CD4-positive, CD25-positive, alpha-beta regulatory T cell (primary cell): ENCODE measurements at regions not wholly inside any gene's neighbourhood (a gene's known extent, or its start where the extent isn't known, plus 50 kb on each side); places are given as distances from the start of the nearest gene placed in this dataset.

ENCODE experiments used
- ATAC-seq, 2 donors: fragments of 150-1000 bp; cut with Tn5 transposase; one replicate each; pipeline ENCODE4 v1.10.0; 2021; ENCODE audit warnings: low read depth in 2 of 2, moderate number of reproducible peaks in 2 of 2, moderate library complexity in 1 of 2
- DNase-seq, 3 donors: peaks; one replicate each; pipeline versions ENCODE4 v3.0.0 to v3.0.0-alpha.2; 2012 to 2022; ENCODE audit warnings: mixed read lengths in 1 of 3
- H3K27ac ChIP-seq: one replicate; pipeline ENCODE4 v1.7.0; 2013; ENCODE audit warnings: mild to moderate bottlenecking, low read length; ENCODE audit not compliant: insufficient read depth, poor library complexity, severe bottlenecking
- H3K27me3 ChIP-seq: one replicate; pipeline ENCODE4 v1.7.0; 2013; ENCODE audit warnings: low read length; ENCODE audit not compliant: control insufficient read depth, insufficient read depth
- H3K36me3 ChIP-seq: one replicate; pipeline ENCODE4 v1.7.0; 2013; ENCODE audit warnings: mild to moderate bottlenecking, low read length, moderate library complexity; ENCODE audit not compliant: control insufficient read depth, insufficient read depth
- H3K4me1 ChIP-seq: 2 replicates; pipeline ENCODE4 v1.7.0; 2013; ENCODE audit warnings: mild to moderate bottlenecking, low read length; ENCODE audit not compliant: insufficient read depth, control insufficient read depth, poor library complexity, severe bottlenecking
- H3K4me3 ChIP-seq: one replicate; pipeline ENCODE4 v1.7.0; 2013; ENCODE audit warnings: low read depth, mild to moderate bottlenecking, low read length, moderate library complexity
- H3K9me3 ChIP-seq, 2 experiments: 1 replicate in 1 of 2; 2 replicates in 1 of 2; pipeline ENCODE4 v1.7.0; 2013; ENCODE audit warnings: low read length in 2 of 2, mild to moderate bottlenecking in 1 of 2, moderate library complexity in 1 of 2; ENCODE audit not compliant: control insufficient read depth in 2 of 2
- H3K27ac Mint-ChIP-seq, 3 donors: one replicate each; pipeline ENCODE4 v1.8.0; 2020 to 2022; ENCODE audit warnings: mild to moderate bottlenecking in 3 of 3, mixed read lengths in 3 of 3, moderate library complexity in 2 of 3
- H3K27me3 Mint-ChIP-seq: one replicate; pipeline ENCODE4 v1.8.0; 2022; ENCODE audit warnings: mild to moderate bottlenecking, mixed read lengths
- H3K36me3 Mint-ChIP-seq: one replicate; pipeline ENCODE4 v1.8.0; 2020; ENCODE audit warnings: mixed read lengths
- H3K4me1 Mint-ChIP-seq, 4 donors: one replicate each; pipeline ENCODE4 v1.8.0; 2020 to 2022; ENCODE audit warnings: mixed read lengths in 4 of 4, mild to moderate bottlenecking in 1 of 4
- H3K4me3 Mint-ChIP-seq, 4 donors: one replicate each; pipeline ENCODE4 v1.8.0; 2020 to 2022; ENCODE audit warnings: mild to moderate bottlenecking in 4 of 4, mixed read lengths in 4 of 4, moderate library complexity in 3 of 4
- H3K9me3 Mint-ChIP-seq, 7 donors: one replicate each; pipeline ENCODE4 v1.8.0; 2020 to 2022; ENCODE audit warnings: mixed read lengths in 7 of 7, mild to moderate bottlenecking in 3 of 7, moderate library complexity in 2 of 7

GRCh38 chr5:4189317-4189716 is 593.7 kb downstream of the IRX1 start:
- DNase-seq (peak in 1 of 3 donors; percentile 21), ATAC-seq (peak in 1 of 2 donors; percentile 25)
- H3K36me3 ChIP-seq: no peaks in the 10 kb centered on the region
- no peak overlapping the region for H3K27ac ChIP-seq
- H3K4me3 Mint-ChIP-seq: no peak overlapping the region
- no peaks in the 10 kb centered on the region for H3K27me3 ChIP-seq
- no peaks in the 10 kb centered on the region for H3K27me3 Mint-ChIP-seq
- H3K9me3 Mint-ChIP-seq: peaks cover 0 to 21% (median 4%) of the 10 kb centered on the region in 7 donors
- no peak overlapping the region for H3K27ac Mint-ChIP-seq
- H3K9me3 ChIP-seq: no peaks in the 10 kb centered on the region
- no peaks in the 10 kb centered on the region for H3K36me3 Mint-ChIP-seq
- peaks cover 0 to 4% (median 0%) of the 10 kb centered on the region in 4 donors for H3K4me1 Mint-ChIP-seq
- no peaks in the 10 kb centered on the region for H3K4me1 ChIP-seq
- H3K4me3 ChIP-seq: no peak overlapping the region

- no peak overlapping the region for H3K27ac Mint-ChIP-seq
- Histone ChIP-seq H3K4me3 (no peak overlapping the region), H3K4me1 (no peaks in the 10 kb centered on the region), H3K9me3 (no peaks in the 10 kb centered on the region), H3K27ac (no peak overlapping the region), H3K36me3 (no peaks in the 10 kb centered on the region), H3K27me3 (no peaks in the 10 kb centered on the region)
- H3K27me3 Mint-ChIP-seq: no peaks in the 10 kb centered on the region
- no peak overlapping the region for H3K4me3 Mint-ChIP-seq
- DNase-seq: peak in 1 of 3 donors; percentile 1
- ATAC-seq: no peak
- H3K4me1 Mint-ChIP-seq: peaks cover 0 to 3% (median 0%) of the 10 kb centered on the region in 4 donors
- H3K36me3 Mint-ChIP-seq: no peaks in the 10 kb centered on the region
- H3K9me3 Mint-ChIP-seq: peaks cover 0 to 14% (median 3%) of the 10 kb centered on the region in 7 donors
These were observed 595.4 kb downstream of the IRX1 start for GRCh38 chr5:4191041-4191440.

DNA sequence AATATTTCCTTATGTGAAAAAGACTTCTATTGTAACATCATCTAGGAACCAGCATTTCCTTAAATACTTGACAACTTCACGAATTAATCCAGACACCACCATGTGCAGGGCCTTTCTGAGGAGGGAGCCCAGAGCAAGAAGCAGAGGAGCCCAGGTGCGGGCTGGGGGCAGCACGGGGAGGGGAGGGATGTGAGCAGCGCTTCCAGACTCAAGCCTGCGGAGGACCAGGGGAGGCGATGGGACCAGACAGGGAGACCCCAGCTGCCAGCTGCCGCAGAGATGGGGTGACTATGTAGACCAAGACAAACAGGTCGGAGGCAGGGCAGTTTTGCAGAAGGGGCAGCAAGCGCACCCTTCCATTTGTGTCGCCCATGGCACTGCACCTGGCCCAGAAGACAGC is 596.1 kb downstream of the IRX1 start:
- peaks cover 0 to 15% (median 3%) of the 10 kb centered on the region in 7 donors for H3K9me3 Mint-ChIP-seq
- H3K27ac Mint-ChIP-seq: no peak overlapping the region
- no peak for DNase-seq
- no peaks in the 10 kb centered on the region for H3K27me3 Mint-ChIP-seq
- no peaks in the 10 kb centered on the region for H3K4me1 ChIP-seq
- no peak for ATAC-seq
- no peaks in the 10 kb centered on the region for H3K9me3 ChIP-seq
- H3K27me3 ChIP-seq: no peaks in the 10 kb centered on the region
- H3K4me3 Mint-ChIP-seq: no peak overlapping the region
- no peaks in the 10 kb centered on the region for H3K36me3 Mint-ChIP-seq
- H3K4me3 ChIP-seq: no peak overlapping the region
- no peaks in the 10 kb centered on the region for H3K4me1 Mint-ChIP-seq
- no peaks in the 10 kb centered on the region for H3K36me3 ChIP-seq
- no peak overlapping the region for H3K27ac ChIP-seq

GRCh38 chr5:4192111-4192510 is 596.5 kb downstream of the IRX1 start:
- no peaks in the 10 kb centered on the region for H3K9me3 ChIP-seq
- no peaks in the 10 kb centered on the region for H3K27me3 ChIP-seq
- H3K36me3 ChIP-seq: no peaks in the 10 kb centered on the region
- H3K36me3 Mint-ChIP-seq: no peaks in the 10 kb centered on the region
- H3K4me1 Mint-ChIP-seq: no peaks in the 10 kb centered on the region
- no peak overlapping the region for H3K4me3 ChIP-seq
- H3K27ac ChIP-seq: no peak overlapping the region
- ATAC-seq (no peak), DNase-seq (no peak)
- H3K4me1 ChIP-seq: no peaks in the 10 kb centered on the region
- peaks cover 0 to 17% (median 3%) of the 10 kb centered on the region in 7 donors for H3K9me3 Mint-ChIP-seq
- H3K27ac Mint-ChIP-seq: no peak overlapping the region
- H3K4me3 Mint-ChIP-seq: no peak overlapping the region
- H3K27me3 Mint-ChIP-seq: no peaks in the 10 kb centered on the region

- H3K27ac Mint-ChIP-seq: no peak overlapping the region
- H3K36me3 Mint-ChIP-seq: no peaks in the 10 kb centered on the region
- no peaks in the 10 kb centered on the region for H3K36me3 ChIP-seq
- no peak overlapping the region for H3K27ac ChIP-seq
- no peaks in the 10 kb centered on the region for H3K27me3 ChIP-seq
- H3K4me3 Mint-ChIP-seq: no peak overlapping the region
- peaks cover 0 to 12% (median 1%) of the 10 kb centered on the region in 7 donors for H3K9me3 Mint-ChIP-seq
- ATAC-seq: no peak
- no peak overlapping the region for H3K4me3 ChIP-seq
- no peak for DNase-seq
- H3K9me3 ChIP-seq: no peaks in the 10 kb centered on the region
- H3K4me1 ChIP-seq: no peaks in the 10 kb centered on the region
- no peaks in the 10 kb centered on the region for H3K27me3 Mint-ChIP-seq
- no peaks in the 10 kb centered on the region for H3K4me1 Mint-ChIP-seq
These were observed 601.1 kb downstream of the IRX1 start for GRCh38 chr5:4196744-4197143.

DNA sequence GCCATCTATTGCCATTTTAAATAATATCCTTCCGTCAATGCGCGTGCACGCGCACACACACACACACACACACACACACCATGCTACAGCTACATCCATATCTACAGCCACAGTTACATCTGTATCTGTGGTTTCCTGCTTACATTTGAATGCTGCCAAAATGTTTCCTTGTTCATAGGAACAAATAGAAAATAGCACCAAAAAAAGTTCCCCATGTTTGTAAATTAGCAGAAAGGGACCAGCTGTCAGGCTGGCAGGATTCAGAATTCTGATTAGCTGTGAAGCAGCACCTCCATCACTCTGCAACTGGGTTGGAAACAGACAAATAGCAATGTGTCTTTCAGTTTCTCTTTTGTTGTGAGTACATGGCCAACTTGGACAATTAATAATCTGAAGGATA is 601.5 kb downstream of the IRX1 start:
- Histone ChIP-seq H3K9me3 (no peaks in the 10 kb centered on the region), H3K4me3 (no peak overlapping the region), H3K4me1 (no peaks in the 10 kb centered on the region), H3K27me3 (no peaks in the 10 kb centered on the region), H3K27ac (no peak overlapping the region), H3K36me3 (no peaks in the 10 kb centered on the region)
- Mint-ChIP-seq H3K4me3 (no peak overlapping the region), H3K27me3 (no peaks in the 10 kb centered on the region), H3K36me3 (no peaks in the 10 kb centered on the region), H3K4me1 (no peaks in the 10 kb centered on the region), H3K9me3 (peaks cover 0 to 12% (median 1%) of the 10 kb centered on the region in 7 donors), H3K27ac (no peak overlapping the region)
- DNase-seq (no peak), ATAC-seq (no peak)

- no peak for DNase-seq
- Mint-ChIP-seq H3K4me1 (no peaks in the 10 kb centered on the region), H3K9me3 (peaks cover 0 to 12% (median 1%) of the 10 kb centered on the region in 7 donors), H3K27ac (no peak overlapping the region), H3K36me3 (no peaks in the 10 kb centered on the region), H3K27me3 (no peaks in the 10 kb centered on the region), H3K4me3 (no peak overlapping the region)
- H3K9me3 ChIP-seq: no peaks in the 10 kb centered on the region
- no peaks in the 10 kb centered on the region for H3K27me3 ChIP-seq
- no peaks in the 10 kb centered on the region for H3K36me3 ChIP-seq
- ATAC-seq: no peak
- H3K4me1 ChIP-seq: no peaks in the 10 kb centered on the region
- H3K4me3 ChIP-seq: no peak overlapping the region
- no peak overlapping the region for H3K27ac ChIP-seq
These were observed 602.8 kb downstream of the IRX1 start for GRCh38 chr5:4198461-4198860.

- H3K27ac ChIP-seq: no peak overlapping the region
- Mint-ChIP-seq H3K36me3 (no peaks in the 10 kb centered on the region), H3K9me3 (peaks cover 0 to 12% (median 0%) of the 10 kb centered on the region in 7 donors), H3K27me3 (no peaks in the 10 kb centered on the region), H3K4me1 (no peaks in the 10 kb centered on the region), H3K4me3 (no peak overlapping the region), H3K27ac (no peak overlapping the region)
- no peak for ATAC-seq
- H3K27me3 ChIP-seq: no peaks in the 10 kb centered on the region
- no peak overlapping the region for H3K4me3 ChIP-seq
- no peaks in the 10 kb centered on the region for H3K9me3 ChIP-seq
- H3K4me1 ChIP-seq: no peaks in the 10 kb centered on the region
- no peaks in the 10 kb centered on the region for H3K36me3 ChIP-seq
- DNase-seq: no peak
These were observed 603.6 kb downstream of the IRX1 start for GRCh38 chr5:4199049-4199841.
